DND-41 (cell line): ENCODE measurements at regions not wholly inside any gene's neighbourhood (a gene's known extent, or its start where the extent isn't known, plus 50 kb on each side); places are given as distances from the start of the nearest gene placed in this dataset.

Experiments used
- ATAC-seq: fragments of 200-7000 bp; cut with Tn5 transposase; 3 replicates; pipeline ENCODE4 v1.9.1; 2021; ENCODE audit warnings: low read depth; ENCODE audit not compliant: insufficient read depth
- DNase-seq: peaks from one replicate; pipeline ENCODE4 v3.0.0-alpha.2; 2020
- H2AFZ ChIP-seq: 2 replicates; pipeline ENCODE4 v1.6.0; 2012; ENCODE audit warnings: low read depth, low read length
- H3K27ac ChIP-seq: 2 replicates; pipeline ENCODE4 v1.5.1; 2012; ENCODE audit warnings: low read length, inconsistent platforms
- H3K27me3 ChIP-seq: fragments of 200-600 bp; sonication (generic); 2 replicates; pipeline ENCODE4 v1.6.0; 2012; ENCODE audit warnings: low read length, mild to moderate bottlenecking, inconsistent platforms; ENCODE audit not compliant: insufficient read depth, poor library complexity
- H3K36me3 ChIP-seq: 2 replicates; pipeline ENCODE4 v1.5.1; 2012; ENCODE audit warnings: low read length, inconsistent platforms; ENCODE audit not compliant: insufficient read depth
- H3K4me1 ChIP-seq: 2 replicates; pipeline ENCODE4 v1.5.1; 2012; ENCODE audit warnings: mild to moderate bottlenecking, low read length; ENCODE audit not compliant: insufficient read depth
- H3K4me2 ChIP-seq: 2 replicates; pipeline ENCODE4 v1.6.0; 2012; ENCODE audit warnings: mild to moderate bottlenecking, moderate library complexity, low read length, inconsistent platforms; ENCODE audit not compliant: insufficient read depth
- H3K4me3 ChIP-seq, 2 experiments: fragments of 200-600 bp in 1 of 2; shearing (Covaris generic) in 1 of 2; 2 replicates each; pipeline ENCODE4 v1.5.1; 2012 to 2016; ENCODE audit warnings: inconsistent platforms in 2 of 2, low read length in 2 of 2, mild to moderate bottlenecking in 2 of 2, low read depth in 1 of 2, moderate library complexity in 1 of 2
- H3K79me2 ChIP-seq: 2 replicates; pipeline ENCODE4 v1.6.0; 2012; ENCODE audit warnings: low read length, inconsistent platforms; ENCODE audit not compliant: insufficient read depth
- H3K9ac ChIP-seq: 2 replicates; pipeline ENCODE4 v1.6.0; 2012; ENCODE audit warnings: low read depth, mild to moderate bottlenecking, inconsistent platforms, low read length, moderate library complexity
- H3K9me3 ChIP-seq: 2 replicates; pipeline ENCODE4 v1.5.1; 2012; ENCODE audit warnings: low read length, moderate library complexity, mild to moderate bottlenecking, inconsistent platforms; ENCODE audit not compliant: insufficient read depth, severe bottlenecking
- H4K20me1 ChIP-seq: 2 replicates; pipeline ENCODE4 v1.6.0; 2012; ENCODE audit warnings: low read length; ENCODE audit not compliant: insufficient read depth
- CTCF ChIP-seq: IDR thresholded peaks from 2 replicates; pipeline ENCODE4 v1.5.1; 2012; ENCODE audit warnings: borderline replicate concordance, low read length, moderate library complexity, mild to moderate bottlenecking; ENCODE audit not compliant: poor library complexity, severe bottlenecking; ENCODE audit errors: extremely low read depth
- EZH2 ChIP-seq: IDR thresholded peaks from 3 replicates; pipeline ENCODE4 v1.6.1; 2012; ENCODE audit warnings: borderline replicate concordance, low read depth, mild to moderate bottlenecking, moderate library complexity, low read length, inconsistent platforms; ENCODE audit not compliant: severe bottlenecking

- no peak for ATAC-seq
Observed at GRCh38 chr3:110027446-110028080, 690.2 kb upstream of the DPPA4 start.

GRCh38 chr3:110031975-110032374 lies 694.6 kb upstream of the DPPA4 start:
- Histone ChIP-seq H3K4me2 (no peak overlapping the region), H3K27ac (no peak overlapping the region), H3K4me3 (no peak overlapping the region), H3K4me1 (no peaks in the 10 kb centered on the region), H3K36me3 (no peaks in the 10 kb centered on the region), H3K27me3 (no peaks in the 10 kb centered on the region), H3K79me2 (no peaks in the 10 kb centered on the region), H3K9ac (no peak overlapping the region), H2AFZ (no peak overlapping the region), H4K20me1 (no peaks in the 10 kb centered on the region), H3K9me3 (no peaks in the 10 kb centered on the region)
- DNase-seq (no peak), ATAC-seq (no peak)
- no peak for TF ChIP-seq CTCF
- TF ChIP-seq EZH2, result no peak

More at GRCh38 chr3:110027446-110028080, 690.2 kb upstream of the DPPA4 start:
- no peaks in the 10 kb centered on the region for H3K9me3 ChIP-seq
- no peaks in the 10 kb centered on the region for H3K27me3 ChIP-seq
- H3K4me1 ChIP-seq, result no peaks in the 10 kb centered on the region
- H2AFZ ChIP-seq, result no peak overlapping the region
- DNase-seq, result no peak
- no peak overlapping the region for H3K4me3 ChIP-seq
- no peak overlapping the region for H3K9ac ChIP-seq
- no peak overlapping the region for H3K27ac ChIP-seq
- no peaks in the 10 kb centered on the region for H3K36me3 ChIP-seq
- H3K4me2 ChIP-seq, result no peak overlapping the region
- no peak for TF ChIP-seq EZH2
- no peak for TF ChIP-seq CTCF
- no peaks in the 10 kb centered on the region for H3K79me2 ChIP-seq
- no peaks in the 10 kb centered on the region for H4K20me1 ChIP-seq

GRCh38 chr3:110059431-110059830 lies 722.1 kb upstream of the DPPA4 start:
- H3K9ac ChIP-seq, result no peak overlapping the region
- no peak overlapping the region for H3K27ac ChIP-seq
- H2AFZ ChIP-seq, result no peak overlapping the region
- TF ChIP-seq EZH2, result no peak
- no peak for TF ChIP-seq CTCF
- no peak for DNase-seq
- no peak for ATAC-seq
- H3K4me1 ChIP-seq, result no peaks in the 10 kb centered on the region
- H4K20me1 ChIP-seq, result no peaks in the 10 kb centered on the region
- H3K9me3 ChIP-seq, result no peaks in the 10 kb centered on the region
- H3K4me3 ChIP-seq, result no peak overlapping the region
- H3K27me3 ChIP-seq, result no peaks in the 10 kb centered on the region
- no peaks in the 10 kb centered on the region for H3K79me2 ChIP-seq
- H3K36me3 ChIP-seq, result no peaks in the 10 kb centered on the region
- no peak overlapping the region for H3K4me2 ChIP-seq
